H1 (cell line): ENCODE measurements at regions not wholly inside any gene's neighbourhood (a gene's known extent, or its start where the extent isn't known, plus 50 kb on each side); places are given as distances from the start of the nearest gene placed in this dataset.

Experiments
- CBX5 ChIP-seq: fragments of 300-800, 300-1000 bp; sonication (generic); IDR thresholded peaks from 2 replicates; pipeline ENCODE4 v1.7.1; 2016; ENCODE audit warnings: antibody characterized with exemption, low read length, low read depth
- CBX8 ChIP-seq: fragments of 300-800, 300-1000 bp; sonication (generic); IDR thresholded peaks from 2 replicates; pipeline ENCODE4 v1.7.1; 2016; ENCODE audit warnings: low read depth, low read length, borderline replicate concordance
- RFX5 ChIP-seq: IDR thresholded peaks from 2 replicates; pipeline ENCODE4 v1.6.1; 2011; ENCODE audit warnings: low read depth, low read length, improper control_type of control experiment, borderline replicate concordance
- SP4 ChIP-seq: IDR thresholded peaks from 2 replicates; pipeline ENCODE4 v1.6.1; 2012; ENCODE audit warnings: low read length, inconsistent platforms

- TF ChIP-seq RFX5 (no peak), CBX8 (no peak), SP4 (no peak), CBX5 (no peak)
These were observed 1048.7 kb upstream of the PRKX start (continued) for GRCh38 chrX:4762196-4762595.
